Kidney (tissue), 13 donors: ENCODE measurements at regions not wholly inside any gene's neighbourhood (a gene's known extent, or its start where the extent isn't known, plus 50 kb on each side); places are given as distances from the start of the nearest gene placed in this dataset.

Experiments
- DNase-seq, 5 donors: peaks; one replicate each; pipeline ENCODE4 v3.0.0-alpha.2; 2013 to 2020
- FAIRE-seq: peaks from 2 replicates; lab custom pipeline; 2012; peaks lifted over from hg19 to GRCh38; lab: Jason Lieb, UNC
- H3K27ac ChIP-seq, 2 donors: one replicate each; pipeline ENCODE4 v1.7.0; 2013; ENCODE audit warnings: low read depth in 2 of 2, low read length in 2 of 2, inconsistent platforms in 1 of 2
- H3K27me3 ChIP-seq: one replicate; pipeline ENCODE4 v1.7.1; 2013; ENCODE audit warnings: low read length, inconsistent platforms; ENCODE audit not compliant: control insufficient read depth, insufficient read depth
- H3K36me3 ChIP-seq, 3 donors: one replicate each; pipeline versions ENCODE4 v1.7.0 to v1.7.1; 2013; ENCODE audit warnings: low read length in 3 of 3, control low read depth in 1 of 3, inconsistent platforms in 1 of 3; ENCODE audit not compliant: insufficient read depth in 3 of 3, control insufficient read depth in 2 of 3
- H3K4me1 ChIP-seq, 3 donors: one replicate each; pipeline versions ENCODE4 v1.7.0 to v1.7.1; 2013; ENCODE audit warnings: low read length in 3 of 3, inconsistent platforms in 1 of 3, low read depth in 1 of 3; ENCODE audit not compliant: control insufficient read depth in 2 of 3, insufficient read depth in 2 of 3
- H3K4me3 ChIP-seq, 3 donors: one replicate each; pipeline versions ENCODE4 v1.7.0 to v1.8.1; 2013; ENCODE audit warnings: low read length in 3 of 3, control low read depth in 1 of 3, inconsistent platforms in 1 of 3
- H3K9ac ChIP-seq, 3 donors: one replicate each; pipeline versions ENCODE4 v1.7.0 to v1.7.1; 2013; ENCODE audit warnings: low read length in 3 of 3, control low read depth in 1 of 3, inconsistent platforms in 1 of 3
- H3K9me3 ChIP-seq, 3 donors: one replicate each; pipeline versions ENCODE4 v1.7.0 to v1.7.1; 2013; ENCODE audit warnings: low read length in 3 of 3, control low read depth in 1 of 3, inconsistent platforms in 1 of 3; ENCODE audit not compliant: control insufficient read depth in 2 of 3, insufficient read depth in 1 of 3
- intact Hi-C: fragments of 100-400 bp; cut with DNase I; formaldehyde crosslinking; loops from one replicate; pipeline ENCODE4 v1.11.1; 2022
- TF ChIP-seq, protein P1 (sequence below): IDR thresholded peaks from 3 replicates; pipeline ENCODE4 v1.5.1; 2012; ENCODE audit warnings: mild to moderate bottlenecking, moderate library complexity, borderline replicate concordance; ENCODE audit not compliant: insufficient read depth; ENCODE audit errors: extremely low read depth
- donor health status: control.
- donor health status: control.
- donor health status: control.
- donor health status: control.
- donor health status: control.
- donor health status: DM: yes; HTN: yes; CAD: no.
- donor health status: Normal renal cell carcinoma (clear cell type).

DNA sequence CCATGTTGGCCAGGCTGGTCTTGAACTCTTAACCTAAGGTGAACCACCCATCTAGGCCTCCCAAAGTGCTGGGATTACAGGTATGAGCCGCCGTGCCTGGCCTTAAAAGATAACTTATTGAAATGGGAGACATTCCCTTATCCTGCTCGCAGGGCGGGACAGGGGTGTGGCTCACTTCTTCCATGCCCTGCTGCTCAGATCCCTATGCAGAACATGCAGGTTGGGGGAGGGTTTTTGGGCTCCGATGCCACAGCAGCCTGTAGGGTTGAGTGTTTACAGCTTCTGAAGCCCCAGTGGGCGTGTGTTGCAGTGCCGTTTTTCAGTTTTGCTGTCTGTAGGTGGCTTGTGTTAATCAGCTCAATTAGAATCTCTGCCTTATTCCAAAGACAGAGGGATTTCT, 108.0 kb upstream of the BRINP1 start:
- TF ChIP-seq, protein P1, sequence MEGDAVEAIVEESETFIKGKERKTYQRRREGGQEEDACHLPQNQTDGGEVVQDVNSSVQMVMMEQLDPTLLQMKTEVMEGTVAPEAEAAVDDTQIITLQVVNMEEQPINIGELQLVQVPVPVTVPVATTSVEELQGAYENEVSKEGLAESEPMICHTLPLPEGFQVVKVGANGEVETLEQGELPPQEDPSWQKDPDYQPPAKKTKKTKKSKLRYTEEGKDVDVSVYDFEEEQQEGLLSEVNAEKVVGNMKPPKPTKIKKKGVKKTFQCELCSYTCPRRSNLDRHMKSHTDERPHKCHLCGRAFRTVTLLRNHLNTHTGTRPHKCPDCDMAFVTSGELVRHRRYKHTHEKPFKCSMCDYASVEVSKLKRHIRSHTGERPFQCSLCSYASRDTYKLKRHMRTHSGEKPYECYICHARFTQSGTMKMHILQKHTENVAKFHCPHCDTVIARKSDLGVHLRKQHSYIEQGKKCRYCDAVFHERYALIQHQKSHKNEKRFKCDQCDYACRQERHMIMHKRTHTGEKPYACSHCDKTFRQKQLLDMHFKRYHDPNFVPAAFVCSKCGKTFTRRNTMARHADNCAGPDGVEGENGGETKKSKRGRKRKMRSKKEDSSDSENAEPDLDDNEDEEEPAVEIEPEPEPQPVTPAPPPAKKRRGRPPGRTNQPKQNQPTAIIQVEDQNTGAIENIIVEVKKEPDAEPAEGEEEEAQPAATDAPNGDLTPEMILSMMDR = no peak
- intact Hi-C loops = no loop called here
- FAIRE-seq (no peak), DNase-seq (no peak)
- H3K27me3 ChIP-seq = no peaks in the 10 kb centered on the region
- no peaks in the 10 kb centered on the region for H3K4me1 ChIP-seq
- H3K9me3 ChIP-seq = no peaks in the 10 kb centered on the region
- no peak overlapping the region for H3K27ac ChIP-seq
- no peak overlapping the region for H3K9ac ChIP-seq
- H3K36me3 ChIP-seq = no peaks in the 10 kb centered on the region
- no peak overlapping the region for H3K4me3 ChIP-seq

DNA sequence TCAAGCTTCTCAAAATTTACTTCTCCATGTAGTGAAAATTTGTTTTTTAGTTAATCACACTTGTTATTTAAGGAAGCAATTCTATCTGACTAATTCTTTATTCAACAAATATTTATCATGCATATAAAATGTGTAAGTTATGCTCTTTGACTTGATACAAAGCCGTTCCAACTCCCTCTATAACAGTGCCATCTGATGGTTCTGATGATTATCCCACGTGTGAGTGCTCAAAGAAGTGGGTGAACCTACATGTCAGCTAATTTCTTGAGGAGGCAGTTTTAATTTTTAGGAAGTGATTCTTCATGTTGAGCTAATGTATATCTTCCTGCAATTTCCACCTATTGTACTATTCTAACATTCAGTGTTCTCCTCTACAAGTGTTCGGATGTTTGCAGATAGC, 88.8 kb upstream of the BRINP1 start:
- no peaks in the 10 kb centered on the region for H3K27me3 ChIP-seq
- intact Hi-C loops = no loop called here
- FAIRE-seq (no peak), DNase-seq (no peak)
- no peak overlapping the region for H3K9ac ChIP-seq
- no peak overlapping the region for H3K4me3 ChIP-seq
- H3K27ac ChIP-seq = no peak overlapping the region
- H3K4me1 ChIP-seq = no peaks in the 10 kb centered on the region
- no peaks in the 10 kb centered on the region for H3K36me3 ChIP-seq
- TF ChIP-seq, protein P1 = no peak
- no peaks in the 10 kb centered on the region for H3K9me3 ChIP-seq

DNA sequence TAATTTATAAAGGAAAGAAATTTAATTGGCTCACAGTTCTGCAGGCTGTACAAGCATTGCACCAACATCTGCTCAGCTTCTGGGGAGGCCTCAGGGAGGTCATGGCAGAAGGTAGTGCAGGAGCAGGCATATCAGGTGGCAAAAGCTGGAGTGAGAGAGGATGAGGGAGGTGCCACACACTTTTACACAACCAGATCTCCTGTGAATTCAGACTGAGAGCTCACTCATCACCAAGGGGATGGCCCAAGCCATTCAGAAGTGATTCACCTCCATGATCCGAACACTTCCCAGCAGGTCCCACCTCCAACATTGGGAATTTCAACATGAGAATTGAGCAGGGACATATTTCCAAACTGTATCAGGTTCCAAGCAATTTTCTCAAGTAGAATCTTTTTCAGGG, 84.7 kb upstream of the BRINP1 start:
- intact Hi-C loops = no loop called here
- TF ChIP-seq, protein P1 = no peak
- H3K4me3 ChIP-seq = no peak overlapping the region
- no peaks in the 10 kb centered on the region for H3K27me3 ChIP-seq
- H3K9ac ChIP-seq = no peak overlapping the region
- no peaks in the 10 kb centered on the region for H3K9me3 ChIP-seq
- no peak overlapping the region for H3K27ac ChIP-seq
- no peaks in the 10 kb centered on the region for H3K36me3 ChIP-seq
- FAIRE-seq (no peak), DNase-seq (no peak)
- no peaks in the 10 kb centered on the region for H3K4me1 ChIP-seq

DNA sequence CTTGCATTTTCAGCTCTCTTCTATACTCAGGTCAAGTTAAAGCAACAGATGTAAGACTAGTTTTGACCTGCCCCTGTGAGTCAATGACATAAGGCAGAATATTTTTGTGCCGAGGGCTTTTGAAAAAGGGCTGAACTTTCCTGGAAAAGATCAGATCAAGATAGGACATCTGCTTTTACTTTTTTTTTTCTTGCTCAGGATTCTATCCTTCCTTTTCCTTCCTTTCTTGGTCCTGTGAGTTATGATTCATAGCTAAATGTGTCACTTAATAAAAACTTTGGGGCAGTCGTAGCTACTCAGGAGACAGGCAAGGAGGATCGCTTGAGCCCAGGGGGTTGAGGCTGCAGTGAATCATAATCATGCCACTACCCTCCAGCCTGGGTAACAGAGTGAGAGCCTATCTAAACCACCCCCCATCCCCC, 84.3 kb upstream of the BRINP1 start:
- Histone ChIP-seq H3K36me3 (no peaks in the 10 kb centered on the region), H3K27ac (no peak overlapping the region), H3K27me3 (no peaks in the 10 kb centered on the region), H3K4me3 (no peak overlapping the region), H3K9me3 (no peaks in the 10 kb centered on the region), H3K4me1 (no peaks in the 10 kb centered on the region), H3K9ac (no peak overlapping the region)
- TF ChIP-seq, protein P1 = no peak
- intact Hi-C loops = no loop called here
- DNase-seq = no peak
- FAIRE-seq = no peak
